OCI-LY1 (cell line): ENCODE measurements at regions not wholly inside any gene's neighbourhood (a gene's known extent, or its start where the extent isn't known, plus 50 kb on each side); places are given as distances from the start of the nearest gene placed in this dataset.

ENCODE experiments used
- H2AFZ ChIP-seq: fragments of 200-600 bp; sonication (generic), shearing (Covaris generic); 2 replicates; pipeline ENCODE4 v1.6.0; 2014; ENCODE audit warnings: antibody characterized with exemption, mild to moderate bottlenecking, low read length
- H3F3A ChIP-seq: fragments of 200-600 bp; sonication (generic), shearing (Covaris generic); 2 replicates; pipeline ENCODE4 v1.6.0; 2014; ENCODE audit warnings: mild to moderate bottlenecking, antibody characterized with exemption, low read length, moderate library complexity; ENCODE audit not compliant: insufficient read depth
- H3K27ac ChIP-seq: fragments of 200-600 bp; sonication (generic); 2 replicates; pipeline ENCODE4 v1.5.1; 2014; ENCODE audit warnings: low read length, mixed run types, mild to moderate bottlenecking, low read depth; ENCODE audit not compliant: poor library complexity, severe bottlenecking
- H3K27me3 ChIP-seq: fragments of 200-600 bp; sonication (generic); 2 replicates; pipeline ENCODE4 v1.6.0; 2014; ENCODE audit warnings: antibody characterized with exemption, mild to moderate bottlenecking, low read length, moderate library complexity; ENCODE audit not compliant: insufficient read depth
- H3K36me3 ChIP-seq: fragments of 200-600 bp; sonication (generic); 2 replicates; pipeline ENCODE4 v1.6.1; 2014; ENCODE audit warnings: mild to moderate bottlenecking, antibody characterized with exemption, low read length, moderate library complexity, mixed read lengths; ENCODE audit not compliant: insufficient read depth
- H3K4me1 ChIP-seq: fragments of 200-600 bp; sonication (generic); 2 replicates; pipeline ENCODE4 v1.5.1; 2014; ENCODE audit warnings: mild to moderate bottlenecking, low read length, moderate library complexity; ENCODE audit not compliant: insufficient read depth, severe bottlenecking
- H3K4me2 ChIP-seq: fragments of 200-600 bp; sonication (generic), shearing (Covaris generic); 2 replicates; pipeline ENCODE4 v1.6.1; 2014; ENCODE audit warnings: low read length
- H3K4me3 ChIP-seq: fragments of 200-600 bp; sonication (generic); 2 replicates; pipeline ENCODE4 v1.5.1; 2014; ENCODE audit warnings: low read length, low read depth, mild to moderate bottlenecking, mixed read lengths; ENCODE audit not compliant: poor library complexity, severe bottlenecking
- H3K79me2 ChIP-seq: fragments of 200-600 bp; shearing (Covaris generic); 2 replicates; pipeline ENCODE4 v1.6.1; 2016; ENCODE audit warnings: mixed run types, low read length, mixed read lengths; ENCODE audit not compliant: insufficient read depth
- H3K9ac ChIP-seq: fragments of 200-600 bp; sonication (generic), shearing (Covaris generic); 2 replicates; pipeline ENCODE4 v1.6.1; 2014; ENCODE audit warnings: mild to moderate bottlenecking, low read length, mixed read lengths
- H3K9me2 ChIP-seq: fragments of 200-600 bp; sonication (generic), shearing (Covaris generic); 2 replicates; pipeline ENCODE4 v1.6.1; 2014; ENCODE audit warnings: low read depth, mild to moderate bottlenecking, low read length, mixed read lengths
- H3K9me3 ChIP-seq: fragments of 200-600 bp; shearing (Covaris generic); 2 replicates; pipeline ENCODE4 v1.6.1; 2014; ENCODE audit warnings: low read length, mixed read lengths
- H4K20me1 ChIP-seq: fragments of 200-600 bp; sonication (generic), shearing (Covaris generic); 2 replicates; pipeline ENCODE4 v1.6.0; 2016; ENCODE audit warnings: mild to moderate bottlenecking, low read length; ENCODE audit not compliant: insufficient read depth
- CTCF ChIP-seq: fragments of 200-600 bp; sonication (generic), shearing (Covaris generic); IDR thresholded peaks from 2 replicates; pipeline ENCODE4 v1.5.1; 2017; ENCODE audit warnings: mild to moderate bottlenecking, antibody characterized with exemption, low read length, moderate library complexity, mixed read lengths
- EZH2 ChIP-seq: fragments of 200-600 bp; sonication (generic), shearing (Covaris generic); IDR thresholded peaks from 2 replicates; pipeline ENCODE4 v1.8.0; 2017; ENCODE audit warnings: borderline replicate concordance, mixed run types, mild to moderate bottlenecking, antibody characterized with exemption, low read length, moderate library complexity, mixed read lengths

- H3K36me3 ChIP-seq = no peaks in the 10 kb centered on the region
- no peaks in the 10 kb centered on the region for H3F3A ChIP-seq
- no peaks in the 10 kb centered on the region for H3K4me1 ChIP-seq
- no peak overlapping the region for H3K9ac ChIP-seq
- H3K27me3 ChIP-seq = no peaks in the 10 kb centered on the region
- no peaks in the 10 kb centered on the region for H4K20me1 ChIP-seq
- no peak overlapping the region for H3K4me3 ChIP-seq
- no peaks in the 10 kb centered on the region for H3K9me2 ChIP-seq
- no peak overlapping the region for H3K4me2 ChIP-seq
- TF ChIP-seq CTCF = no peak
- no peak for TF ChIP-seq EZH2
- no peak overlapping the region for H2AFZ ChIP-seq
- H3K9me3 ChIP-seq = no peaks in the 10 kb centered on the region
- no peak overlapping the region for H3K27ac ChIP-seq
- H3K79me2 ChIP-seq = no peaks in the 10 kb centered on the region
These were observed 1039.1 kb upstream of the TENM3 start for GRCh38 chr4:181204109-181204508.

GRCh38 chr4:181213551-181213950 is 1029.7 kb upstream of the TENM3 start:
- H3K4me2 ChIP-seq = no peak overlapping the region
- H3K79me2 ChIP-seq = no peaks in the 10 kb centered on the region
- H2AFZ ChIP-seq = no peak overlapping the region

GRCh38 chr4:181216501-181216900 is 1026.7 kb upstream of the TENM3 start:
- H3K9ac ChIP-seq = no peak overlapping the region
- no peak overlapping the region for H3K4me3 ChIP-seq
- H3K4me1 ChIP-seq = no peaks in the 10 kb centered on the region
- no peak overlapping the region for H2AFZ ChIP-seq
- H3K27ac ChIP-seq = no peak overlapping the region
- H4K20me1 ChIP-seq = no peaks in the 10 kb centered on the region
- H3K36me3 ChIP-seq = no peaks in the 10 kb centered on the region
- no peak for TF ChIP-seq EZH2
- TF ChIP-seq CTCF = no peak
- H3F3A ChIP-seq = no peaks in the 10 kb centered on the region
- no peaks in the 10 kb centered on the region for H3K9me3 ChIP-seq
- H3K9me2 ChIP-seq = no peaks in the 10 kb centered on the region
- no peaks in the 10 kb centered on the region for H3K27me3 ChIP-seq
- H3K4me2 ChIP-seq = no peak overlapping the region
- H3K79me2 ChIP-seq = no peaks in the 10 kb centered on the region

More at GRCh38 chr4:181213551-181213950, 1029.7 kb upstream of the TENM3 start:
- H4K20me1 ChIP-seq = no peaks in the 10 kb centered on the region
- H3K4me3 ChIP-seq = no peak overlapping the region
- H3K4me1 ChIP-seq = no peaks in the 10 kb centered on the region
- H3K9me3 ChIP-seq = no peaks in the 10 kb centered on the region
- no peaks in the 10 kb centered on the region for H3K9me2 ChIP-seq
- H3F3A ChIP-seq = no peaks in the 10 kb centered on the region
- no peak for TF ChIP-seq CTCF
- TF ChIP-seq EZH2 = no peak
- no peak overlapping the region for H3K27ac ChIP-seq
- no peaks in the 10 kb centered on the region for H3K27me3 ChIP-seq
- H3K36me3 ChIP-seq = no peaks in the 10 kb centered on the region
- H3K9ac ChIP-seq = no peak overlapping the region
